ENCODE measurements at regions not wholly inside any gene's neighbourhood (a gene's known extent, or its start where the extent isn't known, plus 50 kb on each side); places are given as distances from the start of the nearest gene placed in this dataset.

- Histone ChIP-seq H3K4me3 (ENCODE audit: low read depth, low read length) (no peak overlapping the region), H3K4me1 (peaks cover 24% of the 10 kb centered on the region)
- CTCF ChIA-PET: no interaction called here
These were observed 65.2 kb upstream of the STK38L start for GRCh38 chr12:27178723-27179399.

GRCh38 chr12:27179400-27180214 lies 64.5 kb upstream of the STK38L start:
- intact Hi-C loops (cut with micrococcal nuclease; ENCODE audit: unreplicated experiment): loop anchor here (5.0 kb wide), 1 partner anchor 63 kb away; the partner anchor contains the start of gene STK38L
- peak in 1 of 2 experiments; percentile 65 for DNase-seq
- Histone ChIP-seq H3K4me3 (ENCODE audit: low read depth, low read length) (no peak overlapping the region), H3K4me1 (peaks cover 24% of the 10 kb centered on the region), H3K9me3 (peaks cover under 1% of the 10 kb centered on the region; the same call in 1 of the 2 replicates), H3K27me3 (replicated peaks; ENCODE audit: control insufficient read depth, insufficient read depth, low read length) (no peaks in the 10 kb centered on the region), H3K36me3 (ENCODE audit: control insufficient read depth, insufficient read depth, low read length) (no peaks in the 10 kb centered on the region)
- peak overlapping the region; percentile 83 for H3K27ac Mint-ChIP-seq (ENCODE audit: unreplicated experiment)
- peaks cover 6% of the 10 kb centered on the region for H3K36me3 Mint-ChIP-seq (ENCODE audit: insufficient read depth, unreplicated experiment)
- peaks cover 25% of the 10 kb centered on the region for H3K4me1 Mint-ChIP-seq (ENCODE audit: low read depth, unreplicated experiment)
- H3K27me3 Mint-ChIP-seq (ENCODE audit: insufficient read depth, unreplicated experiment): no peaks in the 10 kb centered on the region
- CTCF ChIA-PET: no interaction called here
- BruUV-seq (replicated peaks): TSS peak; percentile 98
- H3K9me3 Mint-ChIP-seq (ENCODE audit: unreplicated experiment): no peaks in the 10 kb centered on the region
- no peak for TF ChIP-seq CTCF (IDR thresholded peaks at IDR 0.05; ENCODE audit: insufficient read depth in 1 of 2, low read depth in 1 of 2, low read length in 1 of 2, severe bottlenecking in 1 of 2, unreplicated experiment in 1 of 2)
- POLR2A ChIA-PET: interaction anchor here (1.0 kb wide), 1 partner anchor 64 kb away, joined by 3 read pairs; the partner anchor contains the start of gene STK38L
- peak overlapping the region; percentile 8 for H3K4me3 Mint-ChIP-seq (ENCODE audit: unreplicated experiment)

More at GRCh38 chr12:27178723-27179399, 65.2 kb upstream of the STK38L start:
- DNase-seq: no peak
- Mint-ChIP-seq H3K4me3 (ENCODE audit: unreplicated experiment) (peak overlapping the region; percentile 8), H3K36me3 (ENCODE audit: insufficient read depth, unreplicated experiment) (peaks cover 6% of the 10 kb centered on the region), H3K27ac (ENCODE audit: unreplicated experiment) (peak overlapping the region; percentile 83), H3K4me1 (ENCODE audit: low read depth, unreplicated experiment) (peaks cover 25% of the 10 kb centered on the region), H3K9me3 (ENCODE audit: unreplicated experiment) (no peaks in the 10 kb centered on the region), H3K27me3 (ENCODE audit: insufficient read depth, unreplicated experiment) (no peaks in the 10 kb centered on the region)
- POLR2A ChIA-PET: interaction anchor here (0.5 kb wide), 1 partner anchor 157 kb away, joined by 3 read pairs; the partner anchor contains the start of gene MED21
- TF ChIP-seq CTCF (IDR thresholded peaks at IDR 0.05; ENCODE audit: insufficient read depth in 1 of 2, low read depth in 1 of 2, low read length in 1 of 2, severe bottlenecking in 1 of 2, unreplicated experiment in 1 of 2): no peak
- intact Hi-C loops (cut with micrococcal nuclease; ENCODE audit: unreplicated experiment): loop anchor here (5.0 kb wide), 1 partner anchor 63 kb away; the partner anchor contains the start of gene STK38L
- BruUV-seq (replicated peaks): no TSS peak
- Histone ChIP-seq H3K27me3 (replicated peaks; ENCODE audit: control insufficient read depth, insufficient read depth, low read length) (no peaks in the 10 kb centered on the region), H3K36me3 (ENCODE audit: control insufficient read depth, insufficient read depth, low read length) (no peaks in the 10 kb centered on the region), H3K9me3 (peaks cover 5% of the 10 kb centered on the region; the same call in 1 of the 2 replicates)

- DNase-seq: no peak
- Mint-ChIP-seq H3K4me1 (ENCODE audit: low read depth, unreplicated experiment) (peaks cover 25% of the 10 kb centered on the region), H3K27me3 (ENCODE audit: insufficient read depth, unreplicated experiment) (no peaks in the 10 kb centered on the region), H3K4me3 (ENCODE audit: unreplicated experiment) (no peak overlapping the region), H3K27ac (ENCODE audit: unreplicated experiment) (peak overlapping the region; percentile 83), H3K36me3 (ENCODE audit: insufficient read depth, unreplicated experiment) (peaks cover 6% of the 10 kb centered on the region), H3K9me3 (ENCODE audit: unreplicated experiment) (no peaks in the 10 kb centered on the region)
- Histone ChIP-seq H3K36me3 (ENCODE audit: control insufficient read depth, insufficient read depth, low read length) (no peaks in the 10 kb centered on the region), H3K27me3 (replicated peaks; ENCODE audit: control insufficient read depth, insufficient read depth, low read length) (no peaks in the 10 kb centered on the region), H3K4me3 (ENCODE audit: low read depth, low read length) (no peak overlapping the region), H3K9me3 (no peaks in the 10 kb centered on the region), H3K4me1 (peaks cover 24% of the 10 kb centered on the region)
- intact Hi-C loops (cut with micrococcal nuclease; ENCODE audit: unreplicated experiment): no loop called here
- no peak for TF ChIP-seq CTCF (IDR thresholded peaks at IDR 0.05; ENCODE audit: insufficient read depth in 1 of 2, low read depth in 1 of 2, low read length in 1 of 2, severe bottlenecking in 1 of 2, unreplicated experiment in 1 of 2)
- no TSS peak for BruUV-seq (replicated peaks)
- ChIA-PET POLR2A (no interaction called here), CTCF (no interaction called here)
These were observed 63.1 kb upstream of the STK38L start for GRCh38 chr12:27180906-27181505.

Data from Caco-2 (cell line).